Occipital lobe (tissue), 1 donor: ENCODE measurements at regions not wholly inside any gene's neighbourhood (a gene's known extent, or its start where the extent isn't known, plus 50 kb on each side); places are given as distances from the start of the nearest gene placed in this dataset.
"Not testable (repeated sequence)": the region's sequence is repeated elsewhere in the genome, so short reads cannot be mapped to it uniquely, and the experiment has no call there.

Source experiments
- DNase-seq: peaks from one replicate; lab custom pipeline; 2025; lab: John Stamatoyannopoulos, UW

DNA sequence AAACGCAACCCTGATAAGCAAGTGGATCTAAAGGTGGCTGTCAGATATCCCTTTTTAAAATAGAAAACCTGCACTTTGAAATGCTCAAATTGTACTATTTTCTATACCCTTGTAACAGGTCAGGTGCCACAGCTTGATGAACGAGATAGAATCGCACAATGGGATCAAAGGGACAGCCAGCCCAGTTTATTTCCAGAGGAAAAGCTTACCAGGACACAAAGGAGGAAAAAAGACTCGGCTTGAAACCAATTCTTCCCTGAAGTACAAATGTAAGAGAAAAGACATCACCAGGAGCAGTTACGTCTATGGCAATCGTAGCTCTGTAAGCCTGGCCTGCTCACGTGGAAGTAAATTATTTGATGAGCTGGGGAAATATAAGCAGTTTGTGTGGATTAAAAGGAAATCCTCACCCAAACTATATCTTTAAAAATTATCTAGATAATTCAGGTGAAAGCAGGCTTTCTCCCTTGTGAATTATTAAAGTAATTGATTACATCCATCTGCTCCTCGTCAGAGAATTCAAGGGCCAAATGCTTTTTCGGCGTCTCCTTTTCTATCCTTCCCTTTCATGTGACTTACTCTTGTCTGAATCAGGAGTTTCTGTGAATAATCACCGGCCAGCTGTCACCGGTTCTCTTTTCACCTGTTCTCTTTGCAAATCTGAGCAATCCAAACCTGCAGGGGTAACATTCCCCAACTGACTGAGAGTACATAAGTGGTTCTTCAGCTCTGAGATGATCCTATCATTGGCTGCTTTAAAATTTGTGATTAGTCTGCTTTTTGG is 339.2 kb upstream of the ONECUT1 start:
- DNase-seq = no peak

DNA sequence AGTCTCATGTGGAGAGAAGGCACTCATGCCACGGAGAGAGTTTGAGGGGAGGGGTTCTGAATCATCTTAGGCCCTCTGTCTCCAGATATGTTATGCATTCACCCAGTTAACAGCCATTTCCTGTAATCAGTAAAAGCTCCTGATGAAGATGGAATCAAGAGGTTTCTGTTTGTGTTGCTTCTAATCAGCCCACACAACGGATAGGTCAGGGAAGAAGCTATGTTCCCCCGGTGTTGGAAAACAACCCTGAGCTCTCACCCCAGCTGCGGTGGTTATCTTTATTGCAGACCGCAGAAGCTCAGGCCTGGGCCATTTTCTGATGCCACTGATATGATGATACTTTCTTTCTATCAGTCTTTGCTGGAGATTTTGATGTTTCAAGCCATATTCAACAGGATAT is 338.5 kb upstream of the ONECUT1 start:
- no peak for DNase-seq

- no peak for DNase-seq
These were observed 336.0 kb upstream of the ONECUT1 start for GRCh38 chr15:53126144-53126543.

DNA sequence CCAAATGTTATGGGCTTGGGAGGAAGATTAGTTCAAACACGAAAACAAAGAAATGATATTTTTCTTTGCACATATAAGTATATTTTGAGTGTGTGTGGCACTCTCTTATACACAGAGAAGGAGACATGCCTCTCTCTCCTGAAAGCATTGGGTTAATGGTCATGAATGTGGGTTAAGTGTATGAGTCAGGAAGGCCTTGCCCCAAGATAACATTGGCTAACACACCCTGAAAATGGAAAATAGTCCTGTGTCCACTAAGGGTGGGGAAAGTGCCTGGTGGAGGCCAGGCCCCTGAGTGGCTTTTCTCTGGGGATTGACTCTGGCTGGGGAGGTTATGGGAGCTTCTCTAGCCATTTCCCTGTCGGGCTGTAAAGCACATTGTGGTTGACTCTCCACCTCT is 332.7 kb upstream of the ONECUT1 start:
- DNase-seq = no peak

DNA sequence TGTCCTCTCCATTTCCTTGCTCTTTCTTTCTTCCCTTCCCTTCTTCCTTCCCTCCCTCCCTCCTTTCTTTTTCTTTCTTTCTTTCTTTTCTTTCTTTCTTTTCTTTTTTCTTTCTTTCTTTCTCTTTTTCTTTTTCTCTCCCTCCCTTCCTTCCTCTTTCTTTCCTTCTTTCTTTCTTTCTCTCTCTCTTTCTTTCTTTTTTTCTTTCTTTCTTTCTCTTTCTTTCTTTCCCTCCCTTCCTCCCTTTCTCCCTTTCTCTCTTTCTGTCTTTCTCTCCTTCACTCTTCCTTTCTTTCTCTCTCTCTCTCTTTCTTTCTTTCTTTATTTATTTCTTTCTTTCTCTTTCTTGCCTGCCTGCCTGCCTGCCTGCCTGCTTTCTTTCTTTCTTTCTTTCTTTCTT is 326.8 kb upstream of the ONECUT1 start:
- DNase-seq = not testable (repeated sequence)

GRCh38 chr15:53116169-53116568 is 326.0 kb upstream of the ONECUT1 start:
- no peak for DNase-seq

DNA sequence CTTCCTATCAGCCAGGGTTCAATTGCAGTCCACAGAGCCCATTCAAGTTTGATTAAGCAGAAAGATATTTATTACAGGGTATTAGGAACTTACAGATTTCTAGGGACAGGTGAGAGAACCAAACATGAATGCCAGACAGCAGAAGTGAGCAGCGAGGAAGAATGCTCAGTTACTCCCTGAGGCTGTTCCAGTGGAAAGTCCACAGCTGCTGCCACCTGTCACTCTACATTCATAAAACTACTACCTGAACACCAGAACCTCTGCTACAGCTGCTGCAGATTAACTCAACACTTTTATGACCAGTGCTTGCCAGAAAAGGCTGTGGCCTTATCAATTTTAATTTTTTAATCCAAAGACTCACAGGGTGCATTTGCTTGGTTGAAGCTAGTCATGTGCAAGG is 325.4 kb upstream of the ONECUT1 start:
- no peak for DNase-seq

DNA sequence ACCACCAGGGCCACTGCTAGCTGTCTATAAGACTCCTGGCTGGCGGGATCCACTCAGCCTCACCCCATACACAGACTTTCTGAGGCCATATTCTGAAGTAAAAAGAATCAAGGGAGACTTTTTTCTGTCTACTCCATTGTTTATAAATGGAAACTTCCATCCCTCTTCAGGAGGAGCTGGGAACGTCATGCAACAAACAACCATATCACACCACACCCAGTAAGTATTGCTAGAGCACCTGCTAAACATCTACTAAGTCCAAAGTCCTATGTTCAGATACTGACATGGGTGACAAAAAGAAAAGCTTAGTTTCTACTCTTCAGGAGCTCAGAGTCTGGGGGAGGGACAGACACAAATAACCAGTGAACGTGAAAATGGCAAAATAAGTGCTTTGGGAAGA is 324.8 kb upstream of the ONECUT1 start:
- no peak for DNase-seq

GRCh38 chr15:53110999-53111398 is 320.9 kb upstream of the ONECUT1 start:
- no peak for DNase-seq

DNA sequence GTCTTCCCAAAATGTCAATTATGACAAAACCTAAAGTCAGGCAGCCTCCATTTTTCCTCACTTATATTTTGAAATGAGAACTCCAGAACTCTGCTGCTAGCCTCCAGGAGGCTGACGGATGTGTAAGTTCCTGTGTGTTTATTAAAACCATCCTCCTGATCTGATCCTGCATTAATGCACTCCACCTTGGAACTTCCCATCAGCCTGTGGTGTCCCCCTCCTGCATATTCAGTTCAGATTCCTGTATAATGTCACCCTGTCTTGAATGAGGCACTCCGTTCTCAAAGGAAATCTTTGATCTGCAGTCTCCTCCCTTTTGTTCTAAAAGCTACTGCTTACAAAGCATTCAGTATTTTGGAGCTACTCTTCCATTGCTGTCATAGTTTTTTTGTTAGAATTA is 318.2 kb upstream of the ONECUT1 start:
- DNase-seq = no peak

DNA sequence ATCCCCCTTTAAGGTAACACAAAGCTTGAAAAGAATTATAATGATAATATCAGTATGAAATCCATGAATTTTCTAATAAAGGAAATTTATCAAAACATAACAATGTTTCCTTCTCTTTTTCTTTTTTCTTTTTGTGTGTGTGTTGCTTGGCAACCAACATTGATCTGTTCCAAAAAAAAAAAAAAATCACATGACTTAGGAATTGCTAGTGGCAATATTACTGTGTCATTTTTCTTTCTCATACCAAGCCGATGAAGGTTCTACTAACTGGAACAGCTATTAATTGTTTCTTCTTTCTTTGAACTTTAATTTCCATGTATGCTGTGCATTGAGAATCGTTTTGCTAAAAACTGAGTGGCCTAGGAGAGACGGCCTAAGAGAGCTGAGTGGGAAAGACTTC is 317.7 kb upstream of the ONECUT1 start:
- DNase-seq = no peak

DNA sequence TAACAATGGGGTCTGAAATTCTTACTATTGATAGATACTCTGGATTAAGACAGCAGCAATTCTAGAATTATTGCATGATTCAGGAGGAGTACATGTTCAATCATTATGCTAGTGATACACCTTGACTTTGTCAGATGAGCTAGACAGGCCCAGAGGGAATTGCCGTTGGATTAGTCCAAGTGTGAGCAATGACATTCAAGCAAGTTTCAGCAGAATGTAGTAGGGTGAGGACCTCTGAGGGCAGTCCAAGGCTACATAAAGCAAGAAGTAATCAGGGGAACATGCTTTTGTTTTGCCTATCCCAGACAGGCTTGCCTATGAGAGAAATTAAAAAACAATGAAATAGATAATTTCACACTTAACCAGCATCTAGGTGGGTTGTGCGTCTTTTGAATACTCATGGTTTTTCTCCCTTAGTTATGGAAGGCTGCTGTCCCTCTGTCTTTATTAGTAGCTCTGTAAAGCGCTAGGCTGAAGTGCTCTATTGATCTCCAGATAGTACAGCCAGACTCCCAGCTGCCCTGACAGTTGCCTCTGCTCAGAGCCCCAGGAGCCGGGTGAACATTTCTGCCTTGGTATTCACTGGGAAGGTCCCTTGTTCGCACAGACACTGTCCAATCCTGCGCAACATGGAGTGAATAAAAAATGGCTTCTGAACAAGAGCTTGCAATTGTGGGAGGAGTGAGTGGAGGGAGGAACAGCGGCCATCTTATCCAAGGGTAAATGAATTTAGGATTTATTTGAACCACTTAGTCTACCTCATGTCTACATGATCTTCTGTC is 316.6 kb upstream of the ONECUT1 start:
- no peak for DNase-seq

GRCh38 chr15:53102483-53102882 is 312.3 kb upstream of the ONECUT1 start:
- DNase-seq = no peak

DNA sequence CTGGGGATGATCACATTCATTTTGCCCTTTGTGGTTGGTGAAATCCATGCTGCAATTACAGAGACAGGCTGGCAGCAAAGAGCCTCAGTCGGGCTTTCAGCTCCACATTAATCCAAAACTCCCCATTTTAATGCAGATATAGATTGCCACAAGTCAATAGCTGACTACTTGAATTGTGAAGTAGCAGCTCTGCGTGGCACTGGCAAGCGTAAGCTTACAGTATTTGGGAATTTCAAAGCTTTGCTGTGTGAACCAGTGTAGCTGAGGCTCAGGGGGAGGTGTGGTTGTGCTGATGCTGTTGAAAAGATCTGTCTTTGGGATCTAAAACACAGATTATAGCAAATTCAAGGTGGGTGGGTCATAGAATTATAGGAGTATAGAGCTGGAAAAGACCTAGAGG is 290.3 kb upstream of the ONECUT1 start:
- no peak for DNase-seq

DNA sequence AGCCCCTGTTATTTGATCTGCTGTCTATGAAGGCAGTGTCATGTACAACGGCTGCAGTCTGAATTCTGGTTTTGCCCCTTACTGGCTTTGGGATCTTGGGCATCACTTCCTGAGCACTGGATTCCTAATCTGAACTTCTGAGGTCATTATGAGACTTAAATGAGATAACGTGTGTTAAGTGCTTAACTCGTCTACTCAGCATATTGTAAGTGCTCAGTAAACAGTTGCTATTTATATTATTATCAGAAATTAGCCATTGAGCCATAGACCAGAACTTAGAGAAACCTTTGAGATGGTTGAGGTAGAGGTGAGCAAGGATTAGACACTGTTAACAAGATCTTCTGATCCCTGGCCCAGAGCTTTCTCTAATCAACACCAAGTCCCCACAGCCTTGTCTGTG is 284.1 kb upstream of the ONECUT1 start:
- DNase-seq = no peak

DNA sequence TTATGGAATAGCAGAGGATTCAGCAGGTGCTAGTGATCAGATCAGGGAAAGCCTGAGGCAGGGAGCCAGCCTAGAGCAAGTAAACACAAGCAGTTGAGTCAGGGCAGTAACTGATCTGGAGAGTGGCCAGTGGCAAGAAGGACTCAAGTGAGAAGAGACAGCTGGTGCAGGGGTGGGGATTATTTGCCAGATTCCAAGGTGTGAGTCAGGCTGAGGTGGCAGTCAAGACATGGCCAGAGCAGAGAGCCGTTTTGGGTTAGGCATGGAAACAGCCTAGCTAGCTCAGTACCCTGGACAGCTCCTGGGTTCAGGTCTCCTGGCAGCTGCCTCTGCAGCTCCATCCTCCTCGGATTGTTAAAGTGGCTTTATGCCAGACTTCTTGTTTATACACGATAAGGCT is 281.9 kb upstream of the ONECUT1 start:
- peak; percentile 71 for DNase-seq

DNA sequence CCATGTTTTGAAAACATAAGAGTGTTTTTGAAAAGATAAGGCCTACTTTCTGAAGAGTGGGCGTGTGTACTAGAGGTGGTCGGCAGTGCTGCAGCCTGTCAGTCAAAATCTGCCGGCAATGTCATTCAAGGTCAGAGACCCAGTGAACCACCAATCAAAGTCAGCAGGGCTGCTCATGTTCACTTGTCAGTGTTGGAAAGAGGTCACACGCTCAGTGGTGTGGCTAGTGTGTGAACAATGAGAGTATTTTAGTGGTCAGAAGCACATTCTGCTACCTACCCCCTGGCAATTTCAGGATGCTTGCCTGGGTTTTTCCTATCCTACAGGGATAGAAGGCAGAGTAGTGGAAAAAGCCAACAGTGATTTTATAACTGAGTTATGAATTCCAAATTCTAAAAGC is 278.5 kb upstream of the ONECUT1 start:
- no peak for DNase-seq

GRCh38 chr15:53059273-53060043 is 269.3 kb upstream of the ONECUT1 start:
- no peak for DNase-seq

DNA sequence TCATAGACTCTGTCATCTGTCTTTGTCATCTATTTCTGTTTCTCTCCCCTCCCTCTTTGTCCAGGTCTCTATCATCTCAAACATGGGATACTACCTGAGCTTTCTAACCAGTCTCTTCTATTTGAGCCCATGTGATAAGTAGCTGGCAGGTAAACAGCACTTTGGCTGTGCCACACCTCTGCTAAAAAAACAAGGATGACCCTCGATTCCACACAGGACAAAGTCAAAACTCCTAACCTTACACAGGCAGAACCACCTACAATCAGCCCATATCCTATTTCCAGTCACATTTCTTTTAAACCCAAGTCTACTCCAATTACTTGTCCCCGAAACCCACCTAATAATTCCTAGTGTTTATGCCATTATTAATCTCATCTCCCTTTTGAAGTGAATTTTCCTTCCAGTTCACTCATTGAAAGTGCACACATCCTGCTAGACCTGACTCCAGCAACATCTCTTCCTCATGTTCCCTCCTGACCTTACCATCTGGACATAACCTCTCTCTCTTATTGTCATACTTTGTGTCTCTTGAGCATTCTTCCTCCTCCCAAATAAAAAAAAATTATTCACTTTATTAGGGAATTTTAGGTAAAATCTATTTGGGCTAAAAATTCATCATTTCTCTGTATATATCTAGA is 256.1 kb upstream of the ONECUT1 start:
- no peak for DNase-seq

DNA sequence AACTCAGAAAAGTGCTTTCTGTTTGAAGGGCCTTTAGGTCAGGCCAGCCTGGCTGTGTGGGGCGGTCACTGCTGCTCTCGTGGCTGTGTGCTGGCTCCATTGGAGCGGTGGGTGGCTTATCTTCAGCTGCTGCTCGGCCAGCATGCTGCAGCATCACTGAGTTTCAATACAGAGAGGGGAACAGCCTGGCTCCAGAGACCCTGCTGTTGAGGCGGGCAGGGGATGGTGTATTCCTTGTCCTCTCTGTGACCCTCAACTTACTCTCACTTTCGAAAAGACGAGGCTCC is 248.5 kb upstream of the ONECUT1 start:
- DNase-seq = no peak

GRCh38 chr15:53037904-53038654 is 247.9 kb upstream of the ONECUT1 start:
- no peak for DNase-seq
